CD4-positive, alpha-beta T cell (primary cell): ENCODE measurements at regions not wholly inside any gene's neighbourhood (a gene's known extent, or its start where the extent isn't known, plus 50 kb on each side); places are given as distances from the start of the nearest gene placed in this dataset.

Source experiments
- ATAC-seq: fragments of 200-7000 bp; cut with Tn5 transposase; one replicate; pipeline ENCODE4 v1.10.0; 2022; ENCODE audit warnings: mild to moderate bottlenecking; ENCODE audit not compliant: poor library complexity
- CTCF ChIA-PET: fragments of 350-600 bp; sonication (Branson Sonifier 250); formaldehyde crosslinking; loops from one replicate; lab custom pipeline; 2021; ENCODE audit warnings: antibody characterized with exemption, inconsistent platforms; lab: Charles Lee
- POLR2A ChIA-PET: fragments of 350-600 bp; sonication (Branson Sonifier 250); formaldehyde crosslinking; loops from one replicate; lab custom pipeline; 2021; ENCODE audit warnings: antibody characterized with exemption, inconsistent platforms; lab: Charles Lee
- DNase-seq, 14 experiments: peaks; one replicate each; pipeline ENCODE4 v3.0.0-alpha.2; 2013 to 2020; ENCODE audit warnings: mixed read lengths in 2 of 14
- H3K27ac ChIP-seq, 2 donors: one replicate each; pipeline versions ENCODE4 v1.5.1 to v1.7.0; 2013; ENCODE audit warnings: low read length in 2 of 2, low read depth in 1 of 2, mild to moderate bottlenecking in 1 of 2
- H3K27me3 ChIP-seq, 2 experiments: 1 replicate in 1 of 2; 2 replicates in 1 of 2; pipeline versions ENCODE4 v1.6.1 to v1.7.0; 2013; ENCODE audit warnings: low read length in 2 of 2, control low read depth in 1 of 2, mild to moderate bottlenecking in 1 of 2, moderate library complexity in 1 of 2; ENCODE audit not compliant: insufficient read depth in 2 of 2, control insufficient read depth in 1 of 2
- H3K36me3 ChIP-seq: one replicate; pipeline ENCODE4 v1.6.1; 2013; ENCODE audit warnings: low read length, control low read depth; ENCODE audit not compliant: insufficient read depth
- H3K4me1 ChIP-seq: one replicate; pipeline ENCODE4 v1.6.1; 2013; ENCODE audit warnings: low read length, control low read depth; ENCODE audit not compliant: insufficient read depth
- H3K4me3 ChIP-seq: one replicate; pipeline ENCODE4 v1.5.1; 2013; ENCODE audit warnings: mild to moderate bottlenecking, low read length, moderate library complexity
- H3K9me3 ChIP-seq, 2 experiments: 1 replicate in 1 of 2; 2 replicates in 1 of 2; pipeline versions ENCODE4 v1.6.1 to v1.7.0; 2013; ENCODE audit warnings: low read length in 2 of 2, mild to moderate bottlenecking in 2 of 2, control low read depth in 1 of 2, moderate library complexity in 1 of 2; ENCODE audit not compliant: control insufficient read depth in 1 of 2, insufficient read depth in 1 of 2
- H3K27ac Mint-ChIP-seq: one replicate; pipeline ENCODE4 v1.8.0; 2020; ENCODE audit warnings: mixed read lengths
- H3K27me3 Mint-ChIP-seq: one replicate; pipeline ENCODE4 v1.8.0; 2021; ENCODE audit warnings: mixed read lengths
- H3K36me3 Mint-ChIP-seq: one replicate; pipeline ENCODE4 v1.8.0; 2021; ENCODE audit warnings: low read depth, mixed read lengths
- H3K4me1 Mint-ChIP-seq: one replicate; pipeline ENCODE4 v1.8.0; 2021; ENCODE audit warnings: low read depth, mixed read lengths
- H3K4me3 Mint-ChIP-seq: one replicate; pipeline ENCODE4 v1.8.0; 2020; ENCODE audit warnings: mild to moderate bottlenecking, mixed read lengths
- H3K9me3 Mint-ChIP-seq: one replicate; pipeline ENCODE4 v1.8.0; 2020; ENCODE audit warnings: mixed read lengths
- CTCF ChIP-seq: fragments of 200-600 bp; IDR thresholded peaks from one replicate; pipeline ENCODE4 v1.8.0; 2022; ENCODE audit warnings: antibody characterized with exemption, mild to moderate bottlenecking
- intact Hi-C, 2 experiments: fragments of 100-400 bp; cut with DNase I in 1 of 2; cut with micrococcal nuclease in 1 of 2; formaldehyde crosslinking; loops; one replicate each; pipeline versions ENCODE4 v1.15.1 to v1.9.0; 2023 to 2025; cut with DNase I, micrococcal nuclease

GRCh38 chr18:64233851-64234250 is 85.0 kb upstream of the LINC00305 start:
- Mint-ChIP-seq H3K36me3 (no peaks in the 10 kb centered on the region), H3K27me3 (no peaks in the 10 kb centered on the region), H3K4me1 (no peaks in the 10 kb centered on the region), H3K4me3 (no peak overlapping the region), H3K27ac (no peak overlapping the region), H3K9me3 (peaks cover 5% of the 10 kb centered on the region)
- CTCF ChIA-PET = no interaction called here
- H3K9me3 ChIP-seq = peaks cover 0 to 3% of the 10 kb centered on the region in 2 experiments
- no peaks in the 10 kb centered on the region for H3K36me3 ChIP-seq
- H3K27ac ChIP-seq = no peak overlapping the region
- no peaks in the 10 kb centered on the region for H3K4me1 ChIP-seq
- DNase-seq (no peak), ATAC-seq (no peak)
- H3K27me3 ChIP-seq = no peaks in the 10 kb centered on the region
- intact Hi-C loops = no loop called here
- H3K4me3 ChIP-seq = no peak overlapping the region
- TF ChIP-seq CTCF = no peak
- POLR2A ChIA-PET = no interaction called here

GRCh38 chr18:64220941-64221340 is 72.1 kb upstream of the LINC00305 start:
- no peak for TF ChIP-seq CTCF
- CTCF ChIA-PET = interaction anchor here (1.1 kb wide), 1 partner anchor 12 kb away, joined by 3 read pairs; no protein-coding TSS in a partner anchor
- no peak overlapping the region for H3K4me3 Mint-ChIP-seq
- POLR2A ChIA-PET = no interaction called here
- Histone ChIP-seq H3K36me3 (no peaks in the 10 kb centered on the region), H3K27ac (no peak overlapping the region), H3K4me1 (no peaks in the 10 kb centered on the region), H3K9me3 (peaks cover 0 to 4% of the 10 kb centered on the region in 2 experiments), H3K27me3 (no peaks in the 10 kb centered on the region), H3K4me3 (no peak overlapping the region)
- no peak overlapping the region for H3K27ac Mint-ChIP-seq
- intact Hi-C loops = no loop called here
- H3K4me1 Mint-ChIP-seq = no peaks in the 10 kb centered on the region
- no peaks in the 10 kb centered on the region for H3K9me3 Mint-ChIP-seq
- no peaks in the 10 kb centered on the region for H3K36me3 Mint-ChIP-seq
- no peaks in the 10 kb centered on the region for H3K27me3 Mint-ChIP-seq
- ATAC-seq (no peak), DNase-seq (no peak)

- Histone ChIP-seq H3K4me3 (no peak overlapping the region), H3K27ac (no peak overlapping the region), H3K27me3 (no peaks in the 10 kb centered on the region), H3K4me1 (no peaks in the 10 kb centered on the region), H3K9me3 (peaks cover 0 to 4% of the 10 kb centered on the region in 2 experiments), H3K36me3 (no peaks in the 10 kb centered on the region)
- H3K4me1 Mint-ChIP-seq = no peaks in the 10 kb centered on the region
- H3K9me3 Mint-ChIP-seq = no peaks in the 10 kb centered on the region
- H3K36me3 Mint-ChIP-seq = no peaks in the 10 kb centered on the region
- POLR2A ChIA-PET = no interaction called here
- no peak for TF ChIP-seq CTCF
- CTCF ChIA-PET = no interaction called here
- no peak for ATAC-seq
- H3K4me3 Mint-ChIP-seq = no peak overlapping the region
- intact Hi-C loops = no loop called here
- no peaks in the 10 kb centered on the region for H3K27me3 Mint-ChIP-seq
- no peak for DNase-seq
- H3K27ac Mint-ChIP-seq = no peak overlapping the region
Measured at GRCh38 chr18:64219517-64219916, 70.6 kb upstream of the LINC00305 start.
